IMR-90 (cell line): ENCODE measurements at regions not wholly inside any gene's neighbourhood (a gene's known extent, or its start where the extent isn't known, plus 50 kb on each side); places are given as distances from the start of the nearest gene placed in this dataset.

ENCODE experiments used
- MAFK ChIP-seq: IDR thresholded peaks from 2 replicates; pipeline ENCODE4 v1.6.1; 2012; ENCODE audit warnings: low read depth, low read length, improper control_type of control experiment
- MAZ ChIP-seq: IDR thresholded peaks from 2 replicates; pipeline ENCODE4 v1.6.1; 2012; ENCODE audit warnings: low read depth, mild to moderate bottlenecking, low read length, improper control_type of control experiment, moderate library complexity, borderline replicate concordance
- MXI1 ChIP-seq: IDR thresholded peaks from 2 replicates; pipeline ENCODE4 v1.6.1; 2012; ENCODE audit warnings: low read depth, mild to moderate bottlenecking, low read length, moderate library complexity, borderline replicate concordance
- POLR2A ChIP-seq: IDR thresholded peaks from 2 replicates; pipeline ENCODE4 v1.6.1; 2012; ENCODE audit warnings: mild to moderate bottlenecking, low read depth, low read length
- TF ChIP-seq, protein P1 (sequence below): conservative IDR thresholded peaks from 2 replicates; pipeline ENCODE4 v1.5.1; 2012; ENCODE audit warnings: mild to moderate bottlenecking, low read depth, low read length, improper control_type of control experiment

DNA sequence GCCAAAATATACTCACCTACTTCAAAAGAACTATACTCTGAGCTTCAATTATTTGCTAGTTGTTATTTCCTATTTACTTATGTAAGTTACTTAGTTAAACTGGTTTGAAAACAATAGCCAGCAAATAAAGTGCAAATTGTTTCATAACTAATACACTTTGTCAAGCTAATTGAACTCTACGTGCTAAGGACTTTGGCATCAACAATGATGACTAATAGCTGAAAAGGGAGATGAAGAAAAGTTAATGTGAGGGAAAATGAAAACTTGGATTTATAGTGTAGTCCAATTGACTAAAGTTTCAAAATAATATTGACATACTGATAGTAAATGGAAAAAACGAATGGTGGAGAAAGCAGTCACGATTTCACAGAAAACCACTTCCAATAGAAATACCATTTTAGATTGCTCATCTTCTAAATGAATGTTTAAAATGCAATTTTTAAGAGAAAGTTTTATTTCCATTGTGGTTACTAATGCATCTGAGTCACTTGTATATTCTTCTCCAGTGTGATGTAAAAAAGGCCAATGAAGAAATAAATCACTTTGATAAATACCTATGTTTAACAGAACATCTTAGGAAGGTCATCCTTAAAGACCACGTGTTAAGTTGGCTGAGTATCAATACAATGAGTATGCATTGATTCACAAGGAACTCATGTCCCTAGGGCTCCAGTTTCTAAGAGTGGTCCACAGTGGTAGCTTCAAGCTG, 455.2 kb downstream of the LTN1 start:
- TF ChIP-seq MAFK (no peak), MXI1 (no peak), POLR2A (no peak), MAZ (no peak)
- TF ChIP-seq, protein P1, sequence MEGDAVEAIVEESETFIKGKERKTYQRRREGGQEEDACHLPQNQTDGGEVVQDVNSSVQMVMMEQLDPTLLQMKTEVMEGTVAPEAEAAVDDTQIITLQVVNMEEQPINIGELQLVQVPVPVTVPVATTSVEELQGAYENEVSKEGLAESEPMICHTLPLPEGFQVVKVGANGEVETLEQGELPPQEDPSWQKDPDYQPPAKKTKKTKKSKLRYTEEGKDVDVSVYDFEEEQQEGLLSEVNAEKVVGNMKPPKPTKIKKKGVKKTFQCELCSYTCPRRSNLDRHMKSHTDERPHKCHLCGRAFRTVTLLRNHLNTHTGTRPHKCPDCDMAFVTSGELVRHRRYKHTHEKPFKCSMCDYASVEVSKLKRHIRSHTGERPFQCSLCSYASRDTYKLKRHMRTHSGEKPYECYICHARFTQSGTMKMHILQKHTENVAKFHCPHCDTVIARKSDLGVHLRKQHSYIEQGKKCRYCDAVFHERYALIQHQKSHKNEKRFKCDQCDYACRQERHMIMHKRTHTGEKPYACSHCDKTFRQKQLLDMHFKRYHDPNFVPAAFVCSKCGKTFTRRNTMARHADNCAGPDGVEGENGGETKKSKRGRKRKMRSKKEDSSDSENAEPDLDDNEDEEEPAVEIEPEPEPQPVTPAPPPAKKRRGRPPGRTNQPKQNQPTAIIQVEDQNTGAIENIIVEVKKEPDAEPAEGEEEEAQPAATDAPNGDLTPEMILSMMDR, result no peak
